ENCODE measurements at regions not wholly inside any gene's neighbourhood (a gene's known extent, or its start where the extent isn't known, plus 50 kb on each side); places are given as distances from the start of the nearest gene placed in this dataset.

DNA sequence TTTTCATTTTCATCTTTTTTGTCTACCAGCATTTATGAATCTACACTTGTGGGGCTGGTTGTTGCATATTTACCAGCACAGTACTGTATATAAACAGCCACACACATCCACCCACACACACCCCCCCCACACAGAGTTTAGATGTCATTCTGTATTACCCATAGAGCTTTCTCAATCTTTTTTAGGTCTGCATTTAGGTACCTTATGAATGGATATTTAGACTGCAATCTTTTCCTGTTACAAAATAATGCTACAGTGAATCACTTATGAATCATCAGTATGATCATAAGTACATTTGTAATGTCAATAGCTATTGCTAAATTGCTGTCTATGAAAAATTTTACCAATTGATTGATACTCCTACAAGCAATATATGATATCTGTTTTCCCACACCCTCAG lies 67.3 kb upstream of the STK38L start:
- H3K36me3 ChIP-seq (ENCODE audit: insufficient read depth, low read length, poor library complexity, severe bottlenecking): no peaks in the 10 kb centered on the region
- no peak overlapping the region for H3K27ac ChIP-seq (ENCODE audit: low read depth, low read length, poor library complexity, severe bottlenecking)
- H3K27me3 ChIP-seq (replicated peaks; ENCODE audit: insufficient read depth, low read depth, low read length, poor library complexity): no peaks in the 10 kb centered on the region
- no peaks in the 10 kb centered on the region for H3K9me3 ChIP-seq (ENCODE audit: low read depth, low read length, poor library complexity, severe bottlenecking)
- no TSS peak for BruUV-seq (replicated peaks)
- POLR2A ChIA-PET (ENCODE audit: low non-redundant PET): no interaction called here
- intact Hi-C loops (cut with micrococcal nuclease; ENCODE audit: unreplicated experiment): no loop called here
- H3K4me3 ChIP-seq (ENCODE audit: low read depth, low read length, poor library complexity, severe bottlenecking): no peak overlapping the region
- TF ChIP-seq EZH2 (IDR thresholded peaks at IDR 0.05; ENCODE audit: borderline replicate concordance, low read depth, low read length, poor library complexity, severe bottlenecking): no peak
- TF ChIP-seq, protein P1, sequence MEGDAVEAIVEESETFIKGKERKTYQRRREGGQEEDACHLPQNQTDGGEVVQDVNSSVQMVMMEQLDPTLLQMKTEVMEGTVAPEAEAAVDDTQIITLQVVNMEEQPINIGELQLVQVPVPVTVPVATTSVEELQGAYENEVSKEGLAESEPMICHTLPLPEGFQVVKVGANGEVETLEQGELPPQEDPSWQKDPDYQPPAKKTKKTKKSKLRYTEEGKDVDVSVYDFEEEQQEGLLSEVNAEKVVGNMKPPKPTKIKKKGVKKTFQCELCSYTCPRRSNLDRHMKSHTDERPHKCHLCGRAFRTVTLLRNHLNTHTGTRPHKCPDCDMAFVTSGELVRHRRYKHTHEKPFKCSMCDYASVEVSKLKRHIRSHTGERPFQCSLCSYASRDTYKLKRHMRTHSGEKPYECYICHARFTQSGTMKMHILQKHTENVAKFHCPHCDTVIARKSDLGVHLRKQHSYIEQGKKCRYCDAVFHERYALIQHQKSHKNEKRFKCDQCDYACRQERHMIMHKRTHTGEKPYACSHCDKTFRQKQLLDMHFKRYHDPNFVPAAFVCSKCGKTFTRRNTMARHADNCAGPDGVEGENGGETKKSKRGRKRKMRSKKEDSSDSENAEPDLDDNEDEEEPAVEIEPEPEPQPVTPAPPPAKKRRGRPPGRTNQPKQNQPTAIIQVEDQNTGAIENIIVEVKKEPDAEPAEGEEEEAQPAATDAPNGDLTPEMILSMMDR (conservative IDR thresholded peaks at IDR 0.05; ENCODE audit: low read depth, low read length): no peak
- no peak for DNase-seq (ENCODE audit: low spot score)
- peaks cover 4% of the 10 kb centered on the region for H3K4me1 ChIP-seq (ENCODE audit: insufficient read depth, low read length, poor library complexity, severe bottlenecking)
- CTCF ChIA-PET: no interaction called here

DNA sequence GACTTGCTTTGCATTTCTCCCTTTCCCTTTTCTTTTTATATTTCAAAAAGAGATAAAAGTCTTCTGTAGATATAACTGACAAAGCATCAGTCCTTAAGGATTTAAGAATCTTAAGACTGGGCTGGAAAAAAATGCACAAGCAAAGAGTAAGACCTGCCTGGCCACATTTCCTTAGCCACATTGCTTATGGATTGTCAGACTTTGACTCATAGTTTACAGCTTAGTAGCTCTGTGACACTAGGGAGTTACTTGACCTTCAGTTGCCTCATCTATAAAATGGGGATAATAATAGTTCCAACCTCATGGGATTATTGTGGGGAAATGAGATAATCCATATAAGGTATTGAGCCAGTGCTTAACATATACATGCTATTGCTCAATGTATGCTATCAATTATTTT lies 66.4 kb upstream of the STK38L start:
- Histone ChIP-seq H3K9me3 (ENCODE audit: low read depth, low read length, poor library complexity, severe bottlenecking) (no peaks in the 10 kb centered on the region), H3K4me1 (ENCODE audit: insufficient read depth, low read length, poor library complexity, severe bottlenecking) (peaks cover 4% of the 10 kb centered on the region), H3K27ac (ENCODE audit: low read depth, low read length, poor library complexity, severe bottlenecking) (no peak overlapping the region), H3K27me3 (replicated peaks; ENCODE audit: insufficient read depth, low read depth, low read length, poor library complexity) (no peaks in the 10 kb centered on the region), H3K36me3 (ENCODE audit: insufficient read depth, low read length, poor library complexity, severe bottlenecking) (no peaks in the 10 kb centered on the region), H3K4me3 (ENCODE audit: low read depth, low read length, poor library complexity, severe bottlenecking) (no peak overlapping the region)
- DNase-seq (ENCODE audit: low spot score): no peak
- no TSS peak for BruUV-seq (replicated peaks)
- ChIA-PET POLR2A (ENCODE audit: low non-redundant PET) (no interaction called here), CTCF (no interaction called here)
- TF ChIP-seq, protein P1 (conservative IDR thresholded peaks at IDR 0.05; ENCODE audit: low read depth, low read length): no peak
- no peak for TF ChIP-seq EZH2 (IDR thresholded peaks at IDR 0.05; ENCODE audit: borderline replicate concordance, low read depth, low read length, poor library complexity, severe bottlenecking)
- intact Hi-C loops (cut with micrococcal nuclease; ENCODE audit: unreplicated experiment): no loop called here

DNA sequence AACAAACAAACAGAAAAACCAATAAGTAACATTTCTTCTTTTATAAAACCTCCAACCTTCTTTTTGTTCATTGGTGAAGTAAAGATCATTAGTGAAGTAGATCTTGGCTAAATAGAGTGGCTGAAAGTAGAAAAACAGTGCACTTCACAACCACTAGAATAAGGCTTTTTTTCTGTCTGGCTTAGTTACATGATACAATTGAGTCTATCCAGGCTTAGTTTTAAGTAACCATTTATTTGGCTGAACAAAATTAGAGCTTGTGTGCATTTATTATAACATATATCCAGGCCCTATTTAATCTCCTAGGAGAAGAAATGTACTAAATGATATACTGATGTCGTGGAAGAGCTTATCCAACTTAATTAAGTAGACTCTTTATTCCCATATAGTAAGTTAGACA lies 65.8 kb upstream of the STK38L start:
- Histone ChIP-seq H3K36me3 (ENCODE audit: insufficient read depth, low read length, poor library complexity, severe bottlenecking) (no peaks in the 10 kb centered on the region), H3K4me1 (ENCODE audit: insufficient read depth, low read length, poor library complexity, severe bottlenecking) (peaks cover 4% of the 10 kb centered on the region), H3K9me3 (ENCODE audit: low read depth, low read length, poor library complexity, severe bottlenecking) (no peaks in the 10 kb centered on the region), H3K27me3 (replicated peaks; ENCODE audit: insufficient read depth, low read depth, low read length, poor library complexity) (no peaks in the 10 kb centered on the region), H3K4me3 (ENCODE audit: low read depth, low read length, poor library complexity, severe bottlenecking) (no peak overlapping the region), H3K27ac (ENCODE audit: low read depth, low read length, poor library complexity, severe bottlenecking) (no peak overlapping the region)
- TF ChIP-seq EZH2 (IDR thresholded peaks at IDR 0.05; ENCODE audit: borderline replicate concordance, low read depth, low read length, poor library complexity, severe bottlenecking): no peak
- TF ChIP-seq, protein P1 (conservative IDR thresholded peaks at IDR 0.05; ENCODE audit: low read depth, low read length): no peak
- BruUV-seq (replicated peaks): no TSS peak
- no peak for DNase-seq (ENCODE audit: low spot score)
- POLR2A ChIA-PET (ENCODE audit: low non-redundant PET): no interaction called here
- CTCF ChIA-PET: no interaction called here
- intact Hi-C loops (cut with micrococcal nuclease; ENCODE audit: unreplicated experiment): no loop called here

Measured in A673 (cell line).